Breast epithelium (tissue), 4 donors: ENCODE measurements at regions not wholly inside any gene's neighbourhood (a gene's known extent, or its start where the extent isn't known, plus 50 kb on each side); places are given as distances from the start of the nearest gene placed in this dataset.

Experiments
- DNase-seq, 2 donors: peaks; one replicate each; pipeline ENCODE4 v3.0.0-alpha.2; 2019; ENCODE audit warnings: low spot score in 2 of 2
- H3K27ac ChIP-seq, 2 donors: fragments of 200-600 bp; sonication (generic) in 1 of 2; one replicate each; pipeline ENCODE4 v1.5.1; 2016 to 2019; ENCODE audit warnings: mild to moderate bottlenecking in 1 of 2
- H3K27me3 ChIP-seq, 2 donors: fragments of 200-600 bp; sonication (generic) in 1 of 2; one replicate each; pipeline versions ENCODE4 v1.5.1 to v1.6.0; 2017 to 2019; ENCODE audit warnings: control low read depth in 1 of 2, mild to moderate bottlenecking in 1 of 2
- H3K36me3 ChIP-seq: fragments of 200-600 bp; one replicate; pipeline ENCODE4 v1.5.1; 2019
- H3K4me1 ChIP-seq, 2 donors: fragments of 200-600 bp; sonication (generic); one replicate each; pipeline ENCODE4 v1.5.1; 2016 to 2019; ENCODE audit warnings: control low read depth in 1 of 2
- H3K4me3 ChIP-seq, 3 donors: fragments of 200-600 bp; sonication (generic); 1 replicate in 2 of 3; 2 replicates in 1 of 3; pipeline ENCODE4 v1.5.1; 2016 to 2019; ENCODE audit warnings: mild to moderate bottlenecking in 3 of 3, moderate library complexity in 2 of 3
- H3K9me3 ChIP-seq, 2 donors: fragments of 200-600 bp; sonication (generic) in 1 of 2; one replicate each; pipeline ENCODE4 v1.5.1; 2016 to 2019; ENCODE audit warnings: control low read depth in 1 of 2
- POLR2A ChIP-seq: fragments of 450-650 bp; IDR thresholded peaks from one replicate; pipeline ENCODE4 v1.6.1; 2016; ENCODE audit warnings: antibody characterized with exemption, mild to moderate bottlenecking, moderate library complexity
- POLR2AphosphoS5 ChIP-seq, 3 donors: sonication (generic); formaldehyde crosslinking; IDR thresholded peaks; one replicate each; pipeline ENCODE4 v1.6.1; 2017; ENCODE audit warnings: antibody characterized with exemption in 3 of 3
- intact Hi-C: fragments of 100-400 bp; cut with DNase I; formaldehyde crosslinking; loops from one replicate; pipeline ENCODE4 v1.15.1; 2023; ENCODE audit warnings: low total_unique reads
- TF ChIP-seq, protein P1 (sequence below), 3 donors: fragments of 450-650 bp; IDR thresholded peaks; one replicate each; pipeline ENCODE4 v1.5.1; 2016 to 2017; ENCODE audit warnings: antibody characterized with exemption in 3 of 3, mild to moderate bottlenecking in 3 of 3, moderate library complexity in 3 of 3

DNA sequence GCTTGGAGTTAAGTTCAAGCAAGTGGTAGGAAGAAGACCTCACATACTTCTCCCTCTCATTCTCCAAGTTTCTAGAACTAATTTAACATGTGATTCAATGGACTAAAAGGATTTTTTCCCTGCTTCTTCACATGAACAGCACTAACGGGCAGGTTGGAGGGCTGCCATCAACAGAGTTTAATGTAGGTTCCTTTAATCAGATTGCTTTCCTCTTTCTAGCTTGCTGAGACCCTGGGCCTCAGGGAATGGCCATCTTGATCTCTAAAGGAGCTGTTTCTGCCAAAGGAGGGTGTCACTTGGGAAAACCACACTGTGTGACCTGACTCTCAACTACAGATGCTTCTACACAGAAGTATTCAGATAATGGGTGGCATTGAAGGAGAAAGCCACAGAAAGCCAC, 223.3 kb downstream of the PIK3R1 start:
- Histone ChIP-seq H3K4me1 (peaks cover 4 to 9% of the 10 kb centered on the region in 2 donors), H3K9me3 (no peaks in the 10 kb centered on the region), H3K27ac (peak overlapping the region; percentile 10 to 31), H3K36me3 (no peaks in the 10 kb centered on the region), H3K27me3 (no peaks in the 10 kb centered on the region), H3K4me3 (no peak overlapping the region)
- intact Hi-C loops = no loop called here
- TF ChIP-seq POLR2A (no peak), POLR2AphosphoS5 (IDR thresholded peaks at IDR 0.05) (no peak)
- TF ChIP-seq, protein P1, sequence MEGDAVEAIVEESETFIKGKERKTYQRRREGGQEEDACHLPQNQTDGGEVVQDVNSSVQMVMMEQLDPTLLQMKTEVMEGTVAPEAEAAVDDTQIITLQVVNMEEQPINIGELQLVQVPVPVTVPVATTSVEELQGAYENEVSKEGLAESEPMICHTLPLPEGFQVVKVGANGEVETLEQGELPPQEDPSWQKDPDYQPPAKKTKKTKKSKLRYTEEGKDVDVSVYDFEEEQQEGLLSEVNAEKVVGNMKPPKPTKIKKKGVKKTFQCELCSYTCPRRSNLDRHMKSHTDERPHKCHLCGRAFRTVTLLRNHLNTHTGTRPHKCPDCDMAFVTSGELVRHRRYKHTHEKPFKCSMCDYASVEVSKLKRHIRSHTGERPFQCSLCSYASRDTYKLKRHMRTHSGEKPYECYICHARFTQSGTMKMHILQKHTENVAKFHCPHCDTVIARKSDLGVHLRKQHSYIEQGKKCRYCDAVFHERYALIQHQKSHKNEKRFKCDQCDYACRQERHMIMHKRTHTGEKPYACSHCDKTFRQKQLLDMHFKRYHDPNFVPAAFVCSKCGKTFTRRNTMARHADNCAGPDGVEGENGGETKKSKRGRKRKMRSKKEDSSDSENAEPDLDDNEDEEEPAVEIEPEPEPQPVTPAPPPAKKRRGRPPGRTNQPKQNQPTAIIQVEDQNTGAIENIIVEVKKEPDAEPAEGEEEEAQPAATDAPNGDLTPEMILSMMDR (IDR thresholded peaks at IDR 0.05) = no peak
- DNase-seq = no peak

DNA sequence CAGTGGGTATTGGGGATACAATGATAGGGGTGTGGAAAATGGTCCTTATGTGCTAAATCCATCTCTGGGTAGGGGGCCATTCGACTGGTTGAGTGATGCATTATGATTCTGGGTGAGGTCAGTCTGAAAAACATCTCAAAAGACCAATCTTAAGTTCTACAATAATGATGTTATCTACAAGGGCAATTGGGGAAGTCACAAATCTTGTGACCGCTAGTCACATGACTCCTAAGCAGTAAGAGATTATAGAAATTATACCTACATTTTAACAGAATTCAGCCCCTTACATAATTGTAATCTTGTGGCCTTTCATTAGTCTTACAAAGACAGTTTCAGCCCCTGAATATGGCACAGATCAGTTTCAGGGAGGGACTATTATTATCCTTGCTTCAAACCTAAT, 224.7 kb downstream of the PIK3R1 start:
- H3K27ac ChIP-seq = peak overlapping the region in 1 of 2 donors; percentile 38
- H3K36me3 ChIP-seq = no peaks in the 10 kb centered on the region
- no peak for DNase-seq
- H3K4me1 ChIP-seq = peaks cover 0 to 8% of the 10 kb centered on the region in 2 donors
- intact Hi-C loops = no loop called here
- TF ChIP-seq POLR2AphosphoS5 (IDR thresholded peaks at IDR 0.05) (no peak), POLR2A (no peak)
- TF ChIP-seq, protein P1 (IDR thresholded peaks at IDR 0.05) = no peak
- no peak overlapping the region for H3K4me3 ChIP-seq
- no peaks in the 10 kb centered on the region for H3K9me3 ChIP-seq
- no peaks in the 10 kb centered on the region for H3K27me3 ChIP-seq

GRCh38 chr5:68440651-68441050, 225.1 kb downstream of the PIK3R1 start:
- TF ChIP-seq, protein P1 (IDR thresholded peaks at IDR 0.05) = no peak
- TF ChIP-seq POLR2AphosphoS5 (IDR thresholded peaks at IDR 0.05) = no peak
- Histone ChIP-seq H3K27me3 (no peaks in the 10 kb centered on the region), H3K27ac (peak overlapping the region; percentile 30 to 51), H3K4me1 (peaks cover 0 to 12% of the 10 kb centered on the region in 2 donors), H3K4me3 (no peak overlapping the region), H3K36me3 (no peaks in the 10 kb centered on the region), H3K9me3 (no peaks in the 10 kb centered on the region)
- intact Hi-C loops = no loop called here
- no peak for DNase-seq

GRCh38 chr5:68441309-68442073, 225.9 kb downstream of the PIK3R1 start:
- no peak for DNase-seq
- intact Hi-C loops = no loop called here
- TF ChIP-seq POLR2AphosphoS5 (IDR thresholded peaks at IDR 0.05) (no peak), POLR2A (no peak)
- TF ChIP-seq, protein P1 (IDR thresholded peaks at IDR 0.05) = no peak
- H3K27ac ChIP-seq = peak overlapping the region; percentile 30 to 51
- H3K36me3 ChIP-seq = no peaks in the 10 kb centered on the region
- H3K4me1 ChIP-seq = peaks cover 0 to 16% of the 10 kb centered on the region in 2 donors
- no peaks in the 10 kb centered on the region for H3K9me3 ChIP-seq
- H3K4me3 ChIP-seq = no peak overlapping the region
- no peaks in the 10 kb centered on the region for H3K27me3 ChIP-seq

DNA sequence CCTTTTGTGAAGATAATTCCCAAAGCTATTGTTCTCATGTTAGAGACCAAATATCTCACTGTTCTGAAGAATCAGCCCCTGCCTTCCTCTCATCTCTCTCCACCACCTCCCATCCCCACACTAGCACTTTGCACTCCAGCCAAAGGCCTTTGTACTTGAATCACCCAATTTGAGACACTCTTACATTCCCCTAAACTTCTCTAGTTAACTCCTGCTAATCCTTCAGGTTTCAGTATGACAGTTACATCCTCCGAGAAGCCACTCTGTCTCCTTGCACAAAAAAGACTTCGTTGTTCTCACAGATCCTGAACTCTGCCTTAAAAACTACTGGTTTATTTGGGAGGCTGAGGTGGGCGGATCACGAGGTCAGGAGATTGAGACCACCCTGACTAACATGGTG, 227.5 kb downstream of the PIK3R1 start:
- intact Hi-C loops = no loop called here
- H3K9me3 ChIP-seq = no peaks in the 10 kb centered on the region
- no peak for DNase-seq
- no peaks in the 10 kb centered on the region for H3K36me3 ChIP-seq
- no peak overlapping the region for H3K4me3 ChIP-seq
- no peak for TF ChIP-seq POLR2A
- no peak for TF ChIP-seq POLR2AphosphoS5 (IDR thresholded peaks at IDR 0.05)
- TF ChIP-seq, protein P1 (IDR thresholded peaks at IDR 0.05) = no peak
- H3K27me3 ChIP-seq = no peaks in the 10 kb centered on the region
- peaks cover 0 to 16% of the 10 kb centered on the region in 2 donors for H3K4me1 ChIP-seq
- H3K27ac ChIP-seq = peak overlapping the region; percentile 91 to 92
